HG02981 (cell line): ENCODE measurements at regions not wholly inside any gene's neighbourhood (a gene's known extent, or its start where the extent isn't known, plus 50 kb on each side); places are given as distances from the start of the nearest gene placed in this dataset.
A peak's percentile ranks its signal among the peaks of the same experiment; 100 is the strongest.

Experiments used
- ATAC-seq: cut with Tn5 transposase; IDR thresholded peaks from one replicate; pipeline ENCODE4 v1.9.1; 2021; ENCODE audit warnings: mild to moderate bottlenecking, moderate library complexity; ENCODE audit not compliant: unreplicated experiment

DNA sequence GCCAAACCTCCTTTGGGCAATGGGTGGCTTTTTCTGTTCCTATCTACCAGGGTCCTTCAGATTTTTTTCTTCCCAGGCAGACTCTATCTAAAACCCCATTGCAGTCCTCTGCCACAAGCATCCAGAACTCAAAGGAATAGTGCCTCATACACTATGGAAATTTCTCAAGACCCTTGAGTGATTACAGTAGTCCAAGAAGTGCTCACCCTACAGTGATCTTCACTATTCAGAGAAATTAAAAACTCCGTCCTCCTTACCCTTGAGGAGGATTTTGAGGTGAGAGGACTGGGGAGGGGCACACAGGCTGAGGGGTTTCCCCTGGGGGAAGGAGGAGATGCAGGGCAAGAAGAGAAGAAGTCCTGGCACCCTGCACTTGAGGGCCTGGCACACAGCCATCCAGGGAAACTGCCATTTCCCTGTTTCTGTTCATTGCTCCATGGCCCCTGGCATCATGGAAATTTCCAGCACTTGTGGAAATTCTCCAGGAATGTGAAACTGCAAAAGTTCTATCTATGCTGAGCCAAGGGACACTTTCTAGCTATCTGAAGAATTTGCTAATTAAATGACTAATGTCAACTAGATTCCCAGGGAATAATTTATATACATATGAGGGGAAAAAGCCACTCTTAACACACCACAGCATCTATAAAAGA, 102.5 kb upstream of the ATP1B1 start:
- no peak for ATAC-seq

DNA sequence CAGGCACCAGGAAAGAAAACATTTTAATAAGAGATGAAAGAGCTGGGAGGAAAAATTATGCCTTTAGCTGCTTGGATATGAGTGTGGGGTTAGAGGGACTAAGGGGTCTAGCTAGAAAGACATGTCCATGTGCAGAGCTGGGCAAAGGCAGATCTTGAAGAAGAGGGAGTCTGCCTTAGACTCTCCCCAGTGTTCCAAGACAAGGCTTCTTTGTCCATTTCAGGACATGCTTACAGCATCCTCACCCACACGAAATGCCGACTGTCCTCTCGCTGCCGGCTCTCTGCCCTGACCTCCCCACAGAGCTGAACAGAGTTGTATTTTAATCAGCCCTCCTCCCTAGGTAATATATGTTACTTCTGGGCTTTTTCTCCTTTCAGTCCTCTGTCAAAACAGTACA, 100.7 kb upstream of the ATP1B1 start:
- ATAC-seq, result no peak

DNA sequence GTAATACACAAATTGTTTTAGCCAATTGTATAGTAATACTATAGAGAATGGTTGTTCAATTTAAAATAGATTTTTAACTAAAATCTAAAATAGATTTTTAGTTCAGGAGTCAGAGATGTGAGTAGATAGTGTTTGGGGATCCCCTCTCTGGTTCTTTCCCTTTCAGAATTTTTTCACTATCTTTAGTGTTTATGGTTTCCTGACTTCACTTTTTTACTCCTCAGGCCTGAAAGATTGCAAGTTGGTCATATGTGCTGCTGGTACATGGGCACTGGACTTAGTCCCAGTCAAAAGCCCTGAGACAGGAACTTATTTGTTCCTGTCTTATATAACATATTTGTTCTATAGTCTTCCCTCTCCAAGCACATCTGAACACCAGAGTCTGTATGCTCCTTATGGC, 96.8 kb upstream of the ATP1B1 start:
- ATAC-seq, result no peak

DNA sequence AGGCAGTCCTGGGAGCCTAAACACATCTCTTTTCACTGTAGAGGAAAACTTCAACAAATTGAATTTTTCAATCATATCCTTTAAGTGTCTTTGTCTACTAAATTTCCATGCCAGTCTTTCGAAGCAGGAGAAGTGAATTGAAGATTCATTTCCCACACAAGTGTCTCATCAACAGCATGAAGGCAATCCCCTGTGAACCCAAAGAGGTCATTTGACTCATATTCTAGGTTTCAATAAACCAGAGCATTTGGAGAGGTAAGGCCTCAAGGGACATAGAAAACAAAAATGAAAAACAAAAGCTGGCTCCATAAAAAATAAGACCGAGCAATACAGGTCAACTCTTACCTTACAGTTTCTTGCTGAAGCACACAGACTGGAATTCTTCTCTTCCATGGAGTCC, 94.1 kb upstream of the ATP1B1 start:
- ATAC-seq, result peak; percentile 70

DNA sequence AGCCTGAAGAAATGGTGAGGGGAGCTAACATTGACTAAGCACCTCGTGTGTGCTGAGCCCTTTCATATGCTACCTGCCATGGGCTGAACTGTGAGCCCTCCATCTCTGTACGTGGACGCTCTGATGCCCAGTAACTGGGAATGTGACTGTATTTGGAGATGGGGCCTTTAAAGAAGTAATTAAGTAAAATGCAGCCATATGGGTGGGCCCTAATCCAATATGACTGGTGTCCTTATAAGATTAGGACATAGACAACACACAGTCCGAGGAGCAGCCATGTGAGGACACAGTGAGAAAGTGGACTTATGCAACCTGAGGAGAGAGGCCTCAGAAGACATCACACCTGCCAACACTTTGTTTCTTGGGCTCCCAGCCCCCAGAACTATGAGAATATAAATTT, 92.7 kb upstream of the ATP1B1 start:
- no peak for ATAC-seq

DNA sequence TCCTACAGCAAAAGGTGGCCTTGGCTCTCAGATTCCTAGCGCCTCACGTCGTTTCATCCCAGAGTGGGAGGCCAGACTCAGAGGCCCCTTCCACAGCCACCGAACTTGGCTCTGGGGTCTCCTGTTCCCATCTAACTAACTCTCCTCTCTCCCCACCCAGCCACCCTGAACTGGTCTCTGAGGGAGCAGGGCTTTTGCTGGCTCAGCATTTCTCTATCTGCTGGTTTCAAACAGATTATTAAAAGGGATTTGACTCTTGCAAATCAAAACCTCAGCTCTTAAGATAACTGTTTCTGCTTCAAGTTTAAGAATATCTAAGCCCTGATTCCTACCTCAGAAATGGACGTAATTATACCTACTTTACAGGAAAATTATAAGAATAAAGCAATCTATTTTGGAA, 91.0 kb upstream of the ATP1B1 start:
- ATAC-seq, result no peak

DNA sequence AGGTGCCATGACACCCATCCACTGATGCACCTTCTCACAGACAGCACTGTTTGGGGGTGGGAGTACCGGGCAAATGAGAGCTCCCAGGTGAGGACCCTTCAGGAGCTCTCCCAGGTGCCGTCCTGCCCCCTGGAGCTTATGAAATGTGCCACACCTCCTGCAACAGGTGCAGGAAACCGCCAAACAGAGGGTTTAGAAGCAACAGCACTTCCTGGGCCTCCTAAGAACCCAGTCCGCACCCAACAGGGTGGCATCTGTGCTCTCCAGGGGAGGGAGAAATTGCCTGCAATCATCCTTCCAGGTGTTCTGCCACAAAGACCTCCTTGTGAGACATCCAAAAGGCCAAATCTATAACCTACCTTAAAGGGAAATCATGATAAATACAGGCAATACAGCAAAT, 87.7 kb upstream of the ATP1B1 start:
- no peak for ATAC-seq

DNA sequence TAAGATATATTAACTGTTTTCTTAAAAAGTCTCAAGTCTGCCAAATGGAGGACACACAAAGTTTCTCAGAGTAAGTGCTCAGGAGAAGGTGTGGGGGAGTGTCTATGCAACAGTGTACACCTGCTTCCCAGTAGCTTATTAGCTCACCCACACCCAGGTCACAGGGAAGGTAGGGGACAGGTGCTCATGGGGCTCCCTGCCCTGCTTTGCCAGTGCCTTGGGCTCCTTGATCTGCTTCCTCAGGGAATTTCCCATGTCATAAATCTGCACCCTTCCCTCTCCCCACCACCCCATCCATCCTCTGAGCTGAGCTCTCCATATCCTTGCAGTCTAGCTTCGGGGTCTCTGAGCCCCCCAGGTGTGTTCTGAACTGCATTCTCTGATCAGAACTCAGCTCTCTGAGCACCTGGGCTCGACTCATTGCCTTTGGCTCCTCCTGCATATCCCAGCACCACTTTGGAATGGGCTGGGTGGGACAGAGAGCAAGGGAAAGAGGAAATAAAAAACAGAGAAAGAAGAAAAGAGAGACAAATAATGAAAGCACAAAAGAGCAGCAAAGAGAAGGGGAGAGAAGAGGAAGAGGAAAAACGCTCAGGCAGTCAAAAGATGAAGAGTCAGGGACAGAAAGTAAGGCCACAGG, 87.0 kb upstream of the ATP1B1 start:
- no peak for ATAC-seq

DNA sequence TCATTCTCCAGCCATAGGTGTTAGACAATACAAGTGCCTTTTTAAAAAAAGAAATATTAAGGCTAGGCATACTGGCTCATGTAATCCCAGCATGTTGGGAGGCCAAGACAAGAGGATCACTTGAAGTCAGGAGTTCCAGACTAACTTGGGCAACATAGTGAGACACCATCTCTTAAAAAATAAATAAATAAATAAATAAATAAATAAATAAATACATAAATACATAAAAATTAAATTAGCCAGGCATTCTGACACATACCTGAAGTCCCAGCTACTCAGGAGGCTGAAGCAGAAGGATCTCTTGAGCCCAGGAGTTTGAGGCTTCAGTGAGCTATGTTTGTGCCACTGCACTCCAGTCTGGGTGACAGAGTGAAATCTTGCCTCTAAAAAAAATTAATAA, 85.8 kb upstream of the ATP1B1 start:
- no peak for ATAC-seq

DNA sequence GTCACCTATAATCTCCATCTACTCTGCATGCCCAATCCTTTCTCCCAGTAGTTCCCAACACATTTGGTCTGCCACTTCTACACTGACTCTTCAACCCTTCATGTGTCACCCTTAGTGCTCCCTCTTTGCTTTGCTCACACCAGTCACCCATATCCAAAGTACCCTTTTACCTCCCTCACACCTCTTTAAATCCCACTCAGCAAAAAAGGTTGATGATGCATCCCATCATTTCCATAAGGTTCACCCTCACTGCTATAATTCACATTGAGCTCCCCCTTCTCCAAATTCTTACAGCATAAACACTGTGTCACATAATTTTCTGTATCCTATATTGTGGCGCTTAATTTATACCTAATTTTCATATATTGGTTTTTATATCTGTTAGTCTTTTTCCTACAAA, 83.8 kb upstream of the ATP1B1 start:
- no peak for ATAC-seq

DNA sequence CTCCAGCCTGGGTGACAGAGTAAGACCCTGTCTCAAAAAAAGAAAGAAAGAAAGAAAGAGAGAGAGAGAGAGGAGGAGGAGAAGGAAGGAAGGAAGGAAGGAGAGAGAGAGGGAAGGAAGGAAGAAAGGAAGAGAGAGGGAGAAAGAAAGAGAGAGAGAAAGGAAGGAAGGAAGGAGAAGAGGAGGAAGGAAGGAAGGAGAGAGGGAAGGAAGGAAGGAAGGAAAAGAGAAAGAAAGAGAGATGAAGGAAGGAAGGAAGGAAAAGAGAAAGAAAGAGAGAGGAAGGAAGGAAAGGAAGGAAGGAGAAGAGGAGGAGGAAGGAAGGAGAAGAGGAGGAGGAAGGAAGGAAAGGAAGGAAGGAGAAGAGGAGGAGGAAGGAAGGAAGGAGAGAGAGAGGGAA, 82.2 kb upstream of the ATP1B1 start:
- no peak for ATAC-seq

DNA sequence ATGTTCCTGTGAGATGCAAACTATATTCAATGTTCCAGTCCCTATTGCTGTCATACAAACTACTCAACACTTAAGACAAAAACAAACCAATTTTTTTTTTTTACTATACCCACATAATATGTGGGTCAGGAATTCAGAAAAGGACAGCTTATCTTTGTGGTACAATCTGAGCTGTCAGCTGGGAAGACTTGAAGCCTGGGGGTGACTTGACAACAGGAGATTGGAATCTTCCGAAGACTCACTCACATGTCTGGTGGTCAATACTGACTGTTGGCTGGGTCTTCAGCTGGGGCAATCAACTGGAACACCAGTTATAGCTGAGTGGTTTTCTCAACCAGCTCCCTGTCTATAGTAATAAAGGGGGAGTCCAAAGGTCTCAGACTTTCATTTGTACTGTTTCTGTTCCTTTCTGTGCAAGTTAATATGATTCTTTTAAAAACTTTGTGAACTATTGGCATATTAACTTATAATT, 81.7 kb upstream of the ATP1B1 start:
- peak; percentile 86 for ATAC-seq

DNA sequence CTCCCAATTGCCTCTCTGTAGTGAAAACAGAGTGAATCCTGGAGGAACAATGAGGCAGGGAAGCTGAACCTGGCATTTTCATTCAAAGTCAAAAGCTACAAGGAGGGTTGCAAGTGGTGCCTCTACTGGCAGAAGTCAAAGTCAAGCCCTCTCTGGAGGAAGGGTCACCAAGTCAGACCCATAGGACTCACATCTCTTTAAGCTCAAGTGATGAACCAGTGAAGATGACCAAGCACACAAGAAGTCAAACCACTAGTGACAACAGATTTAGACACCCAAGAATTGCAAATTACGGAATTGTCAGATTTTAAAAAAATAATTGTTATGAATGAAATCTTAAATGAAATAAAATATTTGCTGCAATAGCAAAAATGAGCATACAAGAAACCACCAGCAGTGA, 81.1 kb upstream of the ATP1B1 start:
- no peak for ATAC-seq

DNA sequence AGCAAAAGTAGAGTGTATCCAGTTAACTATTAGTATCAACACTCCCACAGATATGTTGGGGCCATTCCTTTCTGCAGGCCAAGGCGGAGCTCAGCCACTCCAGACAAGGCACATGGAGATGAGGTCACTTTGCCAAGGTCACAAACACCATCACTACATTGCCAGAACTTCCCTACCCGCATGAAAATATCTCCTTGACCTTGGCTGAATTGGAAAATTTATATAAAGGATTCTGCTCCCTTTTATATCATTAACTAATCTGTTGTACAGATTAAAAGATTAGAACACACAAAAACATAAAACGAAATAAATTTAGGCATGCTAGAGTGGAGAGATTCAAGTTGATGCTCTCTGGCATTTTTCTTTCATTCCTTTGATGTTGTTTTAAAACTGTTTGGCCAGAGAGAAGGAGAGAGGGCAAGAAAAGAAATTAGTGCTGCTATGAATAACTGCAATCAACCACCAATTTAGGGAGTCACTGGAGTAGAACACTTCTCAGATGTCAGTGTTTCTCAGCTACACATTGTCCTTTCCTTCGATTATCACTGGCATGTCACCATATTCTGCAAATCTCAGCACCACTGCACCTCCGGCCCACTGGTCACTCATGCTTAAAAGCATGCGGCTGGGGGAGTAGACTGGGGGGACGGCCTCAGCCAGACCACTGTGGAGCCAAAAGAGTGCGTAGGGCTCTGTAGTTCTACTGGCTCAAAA, 78.7 kb upstream of the ATP1B1 start:
- peak; percentile 52 for ATAC-seq

DNA sequence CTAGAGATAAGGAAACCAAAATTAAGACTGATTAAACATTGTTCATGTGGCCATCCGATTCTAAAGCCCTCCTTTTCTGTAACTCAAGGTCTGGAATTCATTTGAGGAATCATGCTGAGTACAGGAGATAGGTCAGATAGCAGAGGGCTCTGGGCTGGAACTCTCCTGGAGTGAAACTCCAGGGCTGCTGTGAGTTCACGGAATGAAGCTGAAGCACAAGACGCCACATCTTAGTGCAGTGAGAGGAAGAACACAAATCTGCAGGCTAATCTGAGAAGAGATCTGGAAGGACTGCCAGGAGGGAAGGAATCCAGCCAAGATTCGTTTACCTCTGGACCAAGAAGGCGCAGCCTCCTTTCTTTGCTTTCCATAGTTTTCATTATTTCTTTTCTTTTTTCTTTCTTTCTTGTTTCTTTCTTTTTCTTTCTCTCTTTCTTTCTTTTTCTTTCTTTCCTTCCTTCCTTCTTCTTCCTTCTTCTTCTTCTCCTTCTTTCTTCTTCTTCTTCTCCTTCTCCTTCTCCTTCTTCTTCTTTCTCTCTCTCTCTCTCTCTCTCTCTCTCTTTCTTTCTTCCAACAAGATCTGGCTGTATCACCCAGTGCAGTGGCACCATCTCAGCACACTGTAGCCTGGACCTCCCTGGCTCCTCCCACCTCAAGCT, 74.8 kb upstream of the ATP1B1 start:
- ATAC-seq, result no peak

DNA sequence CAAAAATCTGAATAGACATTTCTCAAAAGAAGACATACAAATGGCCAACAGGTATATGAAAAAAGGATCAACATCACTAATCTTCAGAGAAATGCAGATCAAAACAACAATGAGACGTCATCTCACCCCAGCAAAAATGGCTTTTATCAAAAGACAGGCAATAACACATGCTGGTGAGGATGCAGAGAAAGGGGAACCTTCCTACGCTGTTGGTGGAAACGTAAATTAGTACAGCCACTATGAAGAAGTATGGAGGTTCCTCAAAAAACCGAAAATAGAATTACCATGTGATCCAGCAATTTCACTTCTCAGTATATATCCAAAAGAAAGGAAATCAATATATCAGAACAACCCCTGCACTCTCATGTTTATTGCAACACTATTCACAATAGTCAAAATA, 65.1 kb upstream of the ATP1B1 start:
- ATAC-seq, result no peak

DNA sequence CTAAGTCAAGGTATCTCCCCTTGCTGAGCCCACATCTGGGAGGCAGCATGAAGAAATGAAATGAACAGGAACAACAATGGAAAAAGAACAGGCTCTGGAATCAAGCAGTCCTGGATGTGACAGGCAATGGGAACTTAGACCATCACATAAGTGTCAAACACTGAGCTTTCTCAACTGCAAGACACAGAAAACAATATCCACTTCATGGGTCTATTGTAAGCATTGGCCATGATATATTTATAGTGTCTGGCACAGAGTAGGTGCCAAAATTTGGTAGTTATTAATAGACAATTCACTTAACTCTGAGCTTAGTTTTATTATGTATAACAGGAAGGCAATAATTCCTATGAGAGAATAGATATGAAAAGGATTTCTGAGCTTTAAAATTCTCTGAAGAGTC, 64.1 kb upstream of the ATP1B1 start:
- no peak for ATAC-seq

DNA sequence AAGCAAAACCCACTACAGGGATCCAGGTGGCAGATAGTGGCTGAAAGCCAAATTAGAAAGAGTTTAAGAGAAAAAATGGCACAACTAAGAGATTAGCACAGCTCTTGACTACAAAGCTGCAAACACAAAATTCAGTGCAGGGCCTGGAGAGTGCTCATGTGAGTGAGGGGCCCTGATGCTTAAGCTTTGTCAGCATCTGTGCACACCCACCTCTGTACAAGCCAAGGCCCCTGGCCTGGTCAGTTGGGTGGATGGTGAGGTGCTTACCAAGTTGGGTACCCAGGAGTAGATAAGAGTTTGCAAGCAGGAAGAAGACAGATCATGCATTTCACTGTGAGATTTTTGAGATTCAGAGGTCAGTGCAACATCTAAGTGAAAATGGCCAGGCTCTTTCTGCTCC, 62.7 kb upstream of the ATP1B1 start:
- ATAC-seq, result no peak

DNA sequence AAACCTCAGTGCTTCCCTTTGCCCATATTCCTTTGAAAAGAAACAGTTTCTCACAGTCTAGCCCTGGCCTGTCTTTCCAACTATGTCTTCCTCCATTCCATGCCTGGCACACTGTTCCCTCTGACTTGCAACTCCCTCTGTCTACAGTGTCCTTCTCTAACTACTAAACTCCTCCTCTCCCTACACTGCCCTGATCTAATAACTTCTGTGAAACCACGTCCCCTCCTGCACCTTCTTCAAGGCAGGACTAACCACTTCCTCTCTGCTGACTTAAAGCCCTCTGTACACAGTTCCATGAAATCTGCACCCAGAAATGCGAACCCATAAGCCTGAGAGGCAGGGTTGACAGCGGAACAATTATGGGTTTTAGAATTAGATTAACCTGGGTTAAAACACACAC, 62.2 kb upstream of the ATP1B1 start:
- peak; percentile 81 for ATAC-seq

DNA sequence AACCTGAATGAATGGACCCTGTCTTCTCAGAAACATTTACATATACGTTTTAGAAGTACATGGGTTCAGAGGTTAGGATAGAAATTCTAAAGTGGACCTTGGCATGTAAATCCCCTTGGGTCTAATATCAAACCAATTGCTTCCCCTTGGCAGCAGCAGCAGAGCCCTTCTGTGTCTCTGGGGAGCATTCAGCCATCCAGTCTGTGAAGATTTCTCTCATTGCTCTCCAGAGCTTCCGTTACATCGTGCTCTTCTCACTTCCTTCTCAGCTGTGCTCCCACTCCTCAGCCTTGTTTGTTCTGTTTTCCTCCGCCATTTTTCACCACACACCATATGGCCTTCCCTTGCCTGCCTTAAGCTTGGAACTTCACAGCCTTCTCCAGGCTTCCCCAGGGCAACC, 61.5 kb upstream of the ATP1B1 start:
- ATAC-seq, result peak; percentile 49

DNA sequence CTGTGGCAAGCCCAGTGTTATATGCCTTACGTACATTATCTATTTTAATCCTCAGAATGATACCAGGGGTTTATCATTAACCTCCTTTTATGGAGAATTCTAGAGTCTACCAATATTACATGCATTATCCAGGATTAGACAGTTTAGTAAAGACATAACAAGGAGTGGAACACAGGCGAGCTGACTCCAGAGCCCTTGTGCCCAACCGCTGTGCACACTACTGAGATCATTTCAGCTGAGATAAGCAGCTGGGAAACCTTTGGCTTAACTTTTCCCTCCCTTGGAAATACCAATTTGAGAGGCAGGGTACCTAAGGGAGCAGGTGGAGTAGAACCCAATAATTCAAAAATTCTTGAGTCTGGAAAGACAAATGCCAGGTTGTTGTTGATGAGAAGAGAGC, 59.8 kb upstream of the ATP1B1 start:
- no peak for ATAC-seq

DNA sequence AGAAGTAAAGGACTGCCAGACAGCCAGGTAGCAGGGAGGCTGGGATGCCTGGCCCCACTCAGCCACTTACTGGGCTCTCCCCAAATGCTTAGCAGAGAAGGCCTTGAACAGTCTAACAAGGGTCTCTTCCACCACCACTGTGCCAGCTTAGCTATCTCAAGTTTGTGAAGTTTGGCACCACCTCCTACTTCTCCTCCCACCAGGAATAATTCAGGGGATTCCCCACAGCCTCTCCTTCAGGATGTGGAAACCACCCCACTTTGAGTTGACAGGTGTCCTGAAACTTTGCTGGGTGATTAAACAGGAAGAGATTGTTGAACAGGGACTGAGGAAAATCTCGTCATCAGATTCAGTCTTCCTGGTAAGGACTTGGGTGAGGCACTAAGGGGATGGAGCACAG, 59.4 kb upstream of the ATP1B1 start:
- ATAC-seq, result no peak
